SK-N-SH (cell line): ENCODE measurements at regions not wholly inside any gene's neighbourhood (a gene's known extent, or its start where the extent isn't known, plus 50 kb on each side); places are given as distances from the start of the nearest gene placed in this dataset.

Experiments
- CTCF ChIA-PET: fragments of 300-600, 350-600 bp; formaldehyde crosslinking; extraction: SDS; loops from one replicate; lab custom pipeline; 2021; lab: Yijun Ruan, JAX
- POLR2A ChIA-PET: fragments of 350-600 bp; sonication (Branson Sonifier 250); formaldehyde crosslinking; extraction: SDS; loops from one replicate; lab custom pipeline; 2020; ENCODE audit warnings: antibody characterized with exemption, inconsistent platforms; lab: Yijun Ruan, JAX
- DNase-seq: peaks from one replicate; pipeline ENCODE4 v3.0.0; 2012
- H2AFZ ChIP-seq: fragments of 200-600 bp; sonication (generic); 2 replicates; pipeline ENCODE4 v1.8.1; 2016; ENCODE audit warnings: antibody characterized with exemption, mild to moderate bottlenecking, low read depth
- H3F3A ChIP-seq: fragments of 200-600 bp; sonication (generic); replicated peaks from 2 replicates; pipeline ENCODE3; 2016; ENCODE audit warnings: antibody characterized with exemption, mild to moderate bottlenecking; ENCODE audit not compliant: insufficient read depth
- H3K27ac ChIP-seq, 2 experiments: fragments of 200-500 bp in 1 of 2; fragments of 200-600 bp in 1 of 2; sonication (Bioruptor generic) in 1 of 2; sonication (generic), shearing (Covaris generic) in 1 of 2; 2 replicates each; pipeline versions ENCODE4 v1.5.1 to v1.6.1; 2014 to 2016; ENCODE audit warnings: low read depth in 2 of 2, inconsistent platforms in 1 of 2, low read length in 1 of 2, mild to moderate bottlenecking in 1 of 2, mixed read lengths in 1 of 2
- H3K27me3 ChIP-seq: fragments of 200-600 bp; sonication (generic), shearing (Covaris generic); 2 replicates; pipeline ENCODE4 v1.6.1; 2016; ENCODE audit warnings: mixed run types; ENCODE audit not compliant: insufficient read depth
- H3K36me3 ChIP-seq, 2 experiments: fragments of 200-500 bp in 1 of 2; fragments of 200-600 bp in 1 of 2; sonication (Bioruptor generic) in 1 of 2; sonication (generic) in 1 of 2; replicated peaks in 1 of 2; 2 replicates each; pipeline versions ENCODE3 to v1.5.1; 2014 to 2016; ENCODE audit warnings: low read length in 1 of 2, mild to moderate bottlenecking in 1 of 2; ENCODE audit not compliant: insufficient read depth in 2 of 2, control insufficient read depth in 1 of 2
- H3K4me1 ChIP-seq, 2 experiments: fragments of 200-500 bp in 1 of 2; fragments of 200-600 bp in 1 of 2; sonication (Bioruptor generic) in 1 of 2; sonication (generic), shearing (Covaris generic) in 1 of 2; 2 replicates each; pipeline versions ENCODE4 v1.5.1 to v1.6.1; 2014 to 2016; ENCODE audit warnings: low read depth in 1 of 2, low read length in 1 of 2, mixed run types in 1 of 2; ENCODE audit not compliant: insufficient read depth in 2 of 2, control insufficient read depth in 1 of 2
- H3K4me2 ChIP-seq: fragments of 200-600 bp; sonication (generic), shearing (Covaris generic); 2 replicates; pipeline ENCODE4 v1.6.1; 2017; ENCODE audit warnings: mixed run types
- H3K4me3 ChIP-seq, 2 experiments: fragments of 200-500 bp in 1 of 2; fragments of 200-600 bp in 1 of 2; sonication (Bioruptor generic) in 1 of 2; sonication (generic), shearing (Covaris generic) in 1 of 2; 2 replicates each; pipeline versions ENCODE4 v1.5.1 to v1.8.1; 2014 to 2016; ENCODE audit warnings: low read depth in 2 of 2, inconsistent platforms in 1 of 2, low read length in 1 of 2, mild to moderate bottlenecking in 1 of 2, mixed read lengths in 1 of 2, moderate library complexity in 1 of 2
- H3K79me2 ChIP-seq: fragments of 200-600 bp; sonication (generic); 2 replicates; pipeline ENCODE4 v1.8.1; 2017; ENCODE audit warnings: mild to moderate bottlenecking; ENCODE audit not compliant: insufficient read depth
- H3K9ac ChIP-seq: fragments of 200-600 bp; sonication (generic); 2 replicates; pipeline ENCODE4 v1.6.1; 2017; ENCODE audit warnings: mixed run types
- H3K9me2 ChIP-seq: fragments of 200-600 bp; sonication (generic); 2 replicates; pipeline ENCODE4 v1.6.1; 2017; ENCODE audit warnings: mixed run types
- H3K9me3 ChIP-seq: fragments of 200-600 bp; sonication (generic); 2 replicates; pipeline ENCODE4 v1.6.1; 2017; ENCODE audit warnings: mixed run types, mild to moderate bottlenecking, moderate library complexity
- H4K20me1 ChIP-seq: fragments of 200-600 bp; sonication (generic); 2 replicates; pipeline ENCODE4 v1.6.1; 2017; ENCODE audit warnings: mild to moderate bottlenecking, mixed run types; ENCODE audit not compliant: insufficient read depth
- CTCF ChIP-seq: fragments of 200-600 bp; sonication (generic); IDR thresholded peaks from 2 replicates; pipeline ENCODE4 v1.6.1; 2017; ENCODE audit warnings: antibody characterized with exemption, mild to moderate bottlenecking, moderate library complexity
- ELF1 ChIP-seq: IDR thresholded peaks from 2 replicates; pipeline ENCODE4 v1.4.0; 2012
- EP300 ChIP-seq, 2 experiments: IDR thresholded peaks; 2 replicates each; pipeline versions ENCODE4 v1.4.0 to v1.6.1; 2012; ENCODE audit warnings: borderline replicate concordance in 1 of 2, low read depth in 1 of 2, low read length in 1 of 2
- FOSL2 ChIP-seq: IDR thresholded peaks from 2 replicates; pipeline ENCODE4 v1.4.0; 2012; ENCODE audit warnings: low read depth, mild to moderate bottlenecking, moderate library complexity, borderline replicate concordance
- FOXM1 ChIP-seq: IDR thresholded peaks from 2 replicates; pipeline ENCODE4 v1.4.0; 2012; ENCODE audit warnings: low read depth, mild to moderate bottlenecking
- GATA2 ChIP-seq: sonication (generic); formaldehyde crosslinking; IDR thresholded peaks from 2 replicates; pipeline ENCODE4 v1.5.0; 2020; ENCODE audit warnings: mild to moderate bottlenecking, missing genetic modification reagents
- IRF3 ChIP-seq: fragments of 150-350 bp; IDR thresholded peaks from 2 replicates; pipeline ENCODE4 v1.6.1; 2016; ENCODE audit warnings: mild to moderate bottlenecking, low read depth, low read length
- JUND ChIP-seq: IDR thresholded peaks from 2 replicates; pipeline ENCODE4 v1.4.0; 2012
- MAX ChIP-seq: IDR thresholded peaks from 2 replicates; pipeline ENCODE4 v1.4.0; 2012; ENCODE audit warnings: low read depth
- MEF2A ChIP-seq: IDR thresholded peaks from 2 replicates; pipeline ENCODE4 v1.4.0; 2012; ENCODE audit warnings: low read depth, borderline replicate concordance
- NFIC ChIP-seq: IDR thresholded peaks from 2 replicates; pipeline ENCODE4 v1.4.0; 2012; ENCODE audit warnings: borderline replicate concordance
- PBX3 ChIP-seq: IDR thresholded peaks from 2 replicates; pipeline ENCODE4; 2012
- POLR2AphosphoS5 ChIP-seq: IDR thresholded peaks from 2 replicates; pipeline ENCODE4 v1.6.1; 2012; ENCODE audit warnings: low read depth, low read length
- RCOR1 ChIP-seq: fragments of 150-350 bp; IDR thresholded peaks from 2 replicates; pipeline ENCODE4 v1.6.1; 2017; ENCODE audit warnings: antibody characterized with exemption, low read length
- RXRA ChIP-seq: IDR thresholded peaks from 2 replicates; pipeline ENCODE4 v1.4.0; 2012; ENCODE audit warnings: low read depth, mild to moderate bottlenecking, borderline replicate concordance
- SIN3A ChIP-seq: IDR thresholded peaks from 2 replicates; pipeline ENCODE4 v1.6.1; 2012; ENCODE audit warnings: low read depth, mild to moderate bottlenecking, low read length, moderate library complexity, borderline replicate concordance
- TCF12 ChIP-seq: IDR thresholded peaks from 2 replicates; pipeline ENCODE4 v1.4.0; 2012
- TEAD4 ChIP-seq: IDR thresholded peaks from 2 replicates; pipeline ENCODE4 v1.4.0; 2012; ENCODE audit warnings: mild to moderate bottlenecking, borderline replicate concordance; ENCODE audit not compliant: insufficient read depth
- USF2 ChIP-seq: fragments of 150-350 bp; IDR thresholded peaks from 2 replicates; pipeline ENCODE4 v1.6.1; 2017; ENCODE audit warnings: antibody characterized with exemption, low read length, low read depth, borderline replicate concordance
- WGBS: methylation state at CpG from one replicate; pipeline ENCODE4 v1.1.6; 2017; ENCODE audit warnings: low lambda C conversion rate; 5-methylcytosine and 5-hydroxymethylcytosine counted together

- POLR2A ChIA-PET = no interaction called here
- DNase-seq = peak; percentile 25
- no peak overlapping the region for H3K4me3 ChIP-seq
- peaks cover 73% of the 10 kb centered on the region for H3K79me2 ChIP-seq
- WGBS = 11% methylated on average over 1 of the region's 1 CpG
- H2AFZ ChIP-seq = no peak overlapping the region
- peak; percentile 94 for TF ChIP-seq NFIC
- TF ChIP-seq SIN3A = peak; percentile 2; the same call in 1 of the 2 replicates
- peak; percentile 85 for TF ChIP-seq TCF12
- peak; percentile 49; the same call in 1 of the 2 replicates for TF ChIP-seq TEAD4
- no peak for TF ChIP-seq USF2
- TF ChIP-seq JUND = peak; percentile 77
- no peak for TF ChIP-seq CTCF
- peak; percentile 57; the same call in 1 of the 2 replicates for TF ChIP-seq RCOR1
- peak; percentile 41; the same call in 1 of the 2 replicates for TF ChIP-seq MAX
- TF ChIP-seq IRF3 = no peak
- TF ChIP-seq MEF2A = peak; percentile 39; the same call in 1 of the 2 replicates
- peak; percentile 25; the same call in 1 of the 2 replicates for TF ChIP-seq RXRA
- peak; percentile 64; the same call in 1 of the 2 replicates for TF ChIP-seq FOSL2
- no peak for TF ChIP-seq GATA2 (CRISPR knock-in tag)
- TF ChIP-seq EP300 (IDR thresholded peaks at IDR 0.05; ENCODE audit: borderline replicate concordance in 1 of 2, low read depth in 1 of 2, low read length in 1 of 2) = peak; percentile 28 to 72; a peak in 2 of 4 replicates
- peak; percentile 79 for TF ChIP-seq PBX3
- peak; percentile 51; the same call in 1 of the 2 replicates for TF ChIP-seq POLR2AphosphoS5
- 0 out of 2 replicates have a peak, but pooled peaks have one; percentile 24 for TF ChIP-seq FOXM1
- no peak for TF ChIP-seq ELF1
- TF ChIP-seq, all 33 proteins: peak for 14
- Histone ChIP-seq H3F3A (peaks cover 45% of the 10 kb centered on the region), H3K4me1 (peaks cover 4 to 53% of the 10 kb centered on the region in 2 experiments; a peak in 2 of 4 replicates), H4K20me1 (no peaks in the 10 kb centered on the region), H3K9me3 (no peaks in the 10 kb centered on the region), H3K27ac (peak overlapping the region; percentile 65 to 82; a peak in 3 of 4 replicates), H3K36me3 (no peaks in the 10 kb centered on the region), H3K27me3 (no peaks in the 10 kb centered on the region), H3K9me2 (no peaks in the 10 kb centered on the region), H3K9ac (peak overlapping the region; percentile 48; the same call in 1 of the 2 replicates), H3K4me2 (peak overlapping the region; percentile 42)
- CTCF ChIA-PET = no interaction called here
These were observed 55.0 kb upstream of the ARHGAP32 start for GRCh38 chr11:129247135-129247534.
